ENCODE measurements at regions not wholly inside any gene's neighbourhood (a gene's known extent, or its start where the extent isn't known, plus 50 kb on each side); places are given as distances from the start of the nearest gene placed in this dataset.

DNA sequence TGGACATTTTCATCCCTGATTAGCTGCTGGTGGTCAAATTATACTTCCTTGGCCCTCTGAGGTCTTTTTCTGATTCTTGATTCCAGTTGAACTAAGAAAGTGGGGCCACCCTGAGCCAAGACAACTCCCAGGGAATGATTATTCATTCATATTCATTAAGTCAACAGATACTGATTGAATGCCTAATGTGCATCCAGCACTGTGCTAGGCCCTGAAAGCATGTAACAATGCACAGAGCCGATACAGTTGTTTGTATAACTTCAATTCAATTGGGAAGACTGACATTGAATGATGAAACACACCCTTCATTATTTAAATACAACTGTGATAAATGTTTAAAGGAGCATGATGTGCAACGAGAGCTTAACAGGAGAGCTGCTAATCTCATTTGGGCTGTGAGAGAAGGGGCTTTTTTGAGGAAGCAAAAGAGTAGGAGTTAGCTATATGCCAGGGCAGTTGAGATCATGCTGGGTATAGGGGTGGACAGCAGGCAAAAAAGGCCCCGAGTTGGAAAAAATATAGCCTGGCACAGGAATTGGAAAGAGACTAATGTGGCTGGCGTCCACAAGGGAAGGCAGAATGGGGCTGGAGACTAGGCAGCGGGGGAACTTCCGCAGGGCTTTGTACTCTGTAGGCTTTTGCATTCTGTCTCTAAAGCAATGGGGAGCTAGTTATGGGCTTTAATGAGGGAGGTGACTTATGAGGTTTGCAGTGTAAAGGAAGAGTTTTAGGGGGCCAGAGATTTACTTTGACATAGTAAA is 57.2 kb upstream of the ACVR1 start:
- ATAC-seq = no peak

DNA sequence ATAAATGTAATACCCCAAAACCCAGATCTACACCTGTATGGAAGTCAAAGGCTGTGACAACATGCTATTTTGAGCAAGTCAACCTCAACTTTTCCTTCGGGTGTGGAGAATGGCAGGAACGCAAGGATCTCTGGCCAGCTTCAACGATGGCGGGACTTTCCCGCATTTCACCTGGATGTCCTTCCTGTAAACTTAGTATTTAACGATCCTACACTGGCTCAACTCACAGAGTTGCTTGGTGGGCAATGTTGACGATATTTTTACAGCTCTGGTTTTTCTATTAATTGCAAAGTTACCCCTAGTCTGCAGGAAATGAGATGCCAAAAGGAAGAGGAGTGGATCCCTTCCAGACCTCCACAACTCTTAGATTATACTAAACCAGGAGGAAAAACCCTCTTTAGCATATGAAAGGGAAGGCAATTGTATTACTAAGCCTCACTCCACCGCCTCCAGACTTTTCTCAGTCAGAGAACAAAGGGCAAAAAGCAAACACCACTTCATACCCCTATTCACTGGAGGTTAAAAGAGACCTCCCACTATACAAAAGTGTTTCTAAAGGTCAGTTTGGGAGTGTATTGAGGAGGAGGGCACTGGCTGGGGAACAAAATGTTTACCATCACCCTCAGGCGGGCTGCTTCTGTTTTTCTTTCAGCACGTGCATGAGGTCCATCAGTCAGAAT is 56.5 kb upstream of the ACVR1 start:
- no peak for ATAC-seq

DNA sequence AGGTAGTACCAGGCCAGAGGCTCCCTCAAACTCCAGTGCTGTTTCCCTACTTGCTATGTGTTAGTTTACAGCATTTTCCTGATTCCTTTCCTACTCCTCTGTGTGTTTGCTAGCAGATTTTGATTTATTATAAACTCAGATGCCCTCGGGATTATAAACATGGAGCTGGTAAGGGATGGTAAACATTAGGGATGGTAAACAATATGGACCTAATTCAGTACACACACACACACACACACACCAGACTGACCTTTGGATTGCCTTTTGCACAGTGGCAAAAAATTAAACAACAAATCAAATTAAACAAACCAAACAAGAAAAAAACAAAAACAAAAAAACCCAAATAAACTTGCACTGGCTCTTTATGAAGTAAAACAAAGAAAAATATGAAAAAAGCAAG is 55.4 kb upstream of the ACVR1 start:
- no peak for ATAC-seq

DNA sequence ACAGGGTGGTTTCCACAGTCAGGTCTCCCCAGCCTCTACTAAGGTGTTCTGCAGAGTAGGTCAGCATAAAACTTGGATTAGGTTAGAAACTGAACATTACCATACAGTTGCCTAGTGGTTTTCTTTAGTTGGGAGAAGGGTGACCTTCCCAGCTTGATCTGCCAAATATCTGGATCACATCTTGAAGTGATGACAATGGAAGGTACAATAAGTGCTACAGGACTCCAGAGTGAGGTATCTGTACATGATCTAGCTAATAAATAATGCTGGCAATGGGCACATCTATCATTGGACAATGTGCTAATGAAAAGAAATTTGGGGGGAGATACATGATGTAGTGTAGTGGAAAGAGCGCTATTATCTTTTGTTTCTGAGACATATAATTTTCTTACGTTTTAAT is 54.6 kb upstream of the ACVR1 start:
- ATAC-seq = no peak

DNA sequence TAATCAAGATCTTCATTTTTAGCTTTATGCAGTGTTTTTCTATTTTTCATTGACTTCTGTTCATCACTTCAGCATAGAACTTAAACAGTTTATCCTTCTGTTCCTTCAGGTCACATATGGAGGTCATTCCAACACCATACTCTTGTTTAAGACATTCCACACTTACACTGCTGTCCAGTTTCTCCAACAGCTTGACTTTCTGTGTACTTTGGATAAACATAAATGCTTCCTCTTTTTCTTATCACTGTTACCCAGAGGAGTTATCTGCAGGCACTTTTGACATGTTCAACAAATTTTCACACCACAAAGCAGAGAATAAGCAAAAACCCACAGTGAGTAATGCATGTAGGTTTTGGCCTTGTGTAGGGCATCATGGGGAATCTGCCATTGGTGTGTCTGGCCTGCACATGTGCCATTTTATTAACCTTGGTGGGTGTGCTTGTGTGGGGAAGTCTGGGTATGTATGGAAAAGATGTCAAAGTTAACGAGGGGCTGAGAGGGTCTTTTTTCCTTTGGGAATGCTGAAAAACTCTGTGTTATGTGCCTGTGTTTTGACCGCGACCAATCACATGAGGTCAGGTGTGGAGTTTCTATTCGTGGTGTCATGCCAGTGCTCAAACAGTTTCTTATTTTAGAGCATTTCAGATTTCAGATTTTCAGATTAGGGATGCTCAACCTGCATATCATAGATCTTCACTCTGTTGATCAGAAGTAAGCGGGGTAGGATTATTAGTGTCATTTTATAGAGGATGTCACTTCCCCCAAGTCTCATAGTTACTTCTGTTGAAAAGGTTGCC is 53.9 kb upstream of the ACVR1 start:
- ATAC-seq = no peak

DNA sequence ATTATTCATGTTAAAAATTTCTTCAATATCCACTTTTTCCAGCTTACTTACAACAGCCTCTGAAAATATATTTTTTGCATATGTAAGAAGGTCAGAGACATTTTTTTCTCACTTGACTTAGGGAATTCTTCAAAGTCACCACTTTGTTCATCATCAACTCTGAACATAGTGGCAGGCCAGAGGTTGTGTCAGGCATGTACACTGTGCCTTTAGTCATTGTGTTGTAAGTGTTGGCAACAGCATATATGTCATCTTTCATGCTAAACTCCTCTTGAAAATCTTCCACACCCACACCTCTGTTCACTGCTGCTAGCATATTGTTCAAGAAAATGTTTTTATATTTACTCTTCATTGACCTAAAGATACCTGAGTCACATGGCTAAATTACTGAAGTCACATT is 52.2 kb upstream of the ACVR1 start:
- no peak for ATAC-seq

DNA sequence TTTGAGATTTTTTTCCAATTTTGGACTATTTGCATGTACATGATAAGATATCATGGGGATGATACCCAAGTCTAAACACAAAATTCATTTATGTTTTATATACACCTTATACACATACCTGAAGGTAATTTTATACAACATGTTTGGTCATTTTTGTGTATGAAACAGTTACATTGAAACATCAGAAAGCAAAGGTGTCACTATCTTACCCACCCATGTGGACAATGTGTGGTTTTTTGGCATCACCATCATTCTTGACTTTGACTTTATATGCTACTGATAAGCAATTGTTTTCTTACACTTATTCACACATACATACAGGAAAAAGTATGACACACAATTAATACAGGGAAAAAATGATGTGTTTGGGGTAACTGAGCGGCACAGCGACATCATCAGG is 51.0 kb upstream of the ACVR1 start:
- no peak for ATAC-seq

Data from activated CD4-positive, CD25-positive, alpha-beta regulatory T cell treated with anti-CD3 and anti-CD28 coated beads, Interleukin-2, amount 50 U/mL, for 24 hours (primary cell).